ENCODE measurements at regions not wholly inside any gene's neighbourhood (a gene's known extent, or its start where the extent isn't known, plus 50 kb on each side); places are given as distances from the start of the nearest gene placed in this dataset.

DNA sequence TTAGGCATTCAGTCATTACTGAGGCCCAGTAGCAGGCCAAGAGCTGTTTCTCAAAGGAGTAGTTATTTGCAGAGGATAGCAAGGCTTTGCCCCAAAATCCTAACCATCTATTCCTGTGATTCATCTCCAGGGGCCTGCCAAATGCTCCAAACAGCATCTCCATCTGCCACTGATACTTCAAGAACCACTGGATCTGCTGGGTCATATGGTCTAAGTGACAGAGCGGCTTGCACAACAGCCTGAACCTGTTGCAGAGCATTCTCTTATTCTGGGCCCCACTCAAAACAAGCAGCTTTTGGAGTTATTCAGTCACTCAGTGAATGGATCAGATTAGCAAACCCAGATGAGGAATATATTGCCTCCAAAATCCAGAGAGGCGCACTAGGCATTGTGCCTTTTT lies 68.8 kb upstream of the ALDH1A3 start:
- no peaks in the 10 kb centered on the region for H3K4me1 Mint-ChIP-seq (ENCODE audit: unreplicated experiment)
- TF ChIP-seq, protein P1, sequence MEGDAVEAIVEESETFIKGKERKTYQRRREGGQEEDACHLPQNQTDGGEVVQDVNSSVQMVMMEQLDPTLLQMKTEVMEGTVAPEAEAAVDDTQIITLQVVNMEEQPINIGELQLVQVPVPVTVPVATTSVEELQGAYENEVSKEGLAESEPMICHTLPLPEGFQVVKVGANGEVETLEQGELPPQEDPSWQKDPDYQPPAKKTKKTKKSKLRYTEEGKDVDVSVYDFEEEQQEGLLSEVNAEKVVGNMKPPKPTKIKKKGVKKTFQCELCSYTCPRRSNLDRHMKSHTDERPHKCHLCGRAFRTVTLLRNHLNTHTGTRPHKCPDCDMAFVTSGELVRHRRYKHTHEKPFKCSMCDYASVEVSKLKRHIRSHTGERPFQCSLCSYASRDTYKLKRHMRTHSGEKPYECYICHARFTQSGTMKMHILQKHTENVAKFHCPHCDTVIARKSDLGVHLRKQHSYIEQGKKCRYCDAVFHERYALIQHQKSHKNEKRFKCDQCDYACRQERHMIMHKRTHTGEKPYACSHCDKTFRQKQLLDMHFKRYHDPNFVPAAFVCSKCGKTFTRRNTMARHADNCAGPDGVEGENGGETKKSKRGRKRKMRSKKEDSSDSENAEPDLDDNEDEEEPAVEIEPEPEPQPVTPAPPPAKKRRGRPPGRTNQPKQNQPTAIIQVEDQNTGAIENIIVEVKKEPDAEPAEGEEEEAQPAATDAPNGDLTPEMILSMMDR (IDR thresholded peaks at IDR 0.05; ENCODE audit: unreplicated experiment): no peak
- H3K9me3 Mint-ChIP-seq (ENCODE audit: unreplicated experiment): peaks cover 11% of the 10 kb centered on the region
- H3K36me3 Mint-ChIP-seq (ENCODE audit: low read depth, unreplicated experiment): peaks cover 6% of the 10 kb centered on the region
- peaks cover 6% of the 10 kb centered on the region for H3K27me3 Mint-ChIP-seq (ENCODE audit: unreplicated experiment)
- H3K4me3 Mint-ChIP-seq (ENCODE audit: unreplicated experiment): no peak overlapping the region
- H3K27ac Mint-ChIP-seq (ENCODE audit: unreplicated experiment): no peak overlapping the region
- DNase-seq (ENCODE audit: low spot score): no peak

DNA sequence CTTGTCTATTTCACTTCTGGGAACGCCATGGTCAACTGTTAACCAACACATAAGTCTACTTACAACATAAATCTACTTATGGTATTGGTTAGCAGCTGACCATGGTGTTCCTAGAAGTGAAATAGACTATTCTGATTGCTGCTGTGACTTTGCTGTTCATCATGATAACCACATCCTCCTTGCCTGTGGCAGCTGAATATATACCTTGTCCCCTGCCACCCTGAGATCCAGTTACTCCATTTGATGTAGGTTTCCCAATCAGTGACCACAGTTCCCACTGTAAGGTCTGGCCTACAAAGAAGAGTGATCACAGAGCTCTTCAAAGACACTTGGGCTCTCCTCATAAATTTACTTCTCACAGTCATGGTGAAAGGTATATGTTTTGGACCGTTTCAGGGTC lies 66.8 kb upstream of the ALDH1A3 start:
- peaks cover 5% of the 10 kb centered on the region for H3K27me3 Mint-ChIP-seq (ENCODE audit: unreplicated experiment)
- no peak for DNase-seq (ENCODE audit: low spot score)
- H3K4me3 Mint-ChIP-seq (ENCODE audit: unreplicated experiment): no peak overlapping the region

DNA sequence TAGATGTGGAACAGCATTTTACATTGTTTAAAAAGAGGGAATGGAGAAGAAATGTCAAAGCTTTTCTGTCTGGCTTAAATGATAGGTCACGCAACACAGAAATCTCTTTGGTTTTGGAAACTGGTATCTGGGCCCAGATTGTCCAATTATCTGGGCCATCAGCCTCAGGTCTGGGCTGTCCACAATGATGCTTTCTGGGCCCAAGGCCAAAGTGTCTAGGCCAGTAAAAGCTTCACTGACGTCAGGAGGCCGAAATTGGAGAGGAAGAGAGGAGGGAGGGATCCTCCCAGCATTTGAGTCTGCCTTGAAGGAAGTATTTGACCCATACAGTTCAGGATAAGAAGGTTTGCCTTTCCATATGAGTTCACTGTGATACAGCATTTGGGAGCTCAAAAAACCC lies 60.7 kb upstream of the ALDH1A3 start:
- Mint-ChIP-seq H3K4me1 (ENCODE audit: unreplicated experiment) (peaks cover 12% of the 10 kb centered on the region), H3K9me3 (ENCODE audit: unreplicated experiment) (peaks cover 10% of the 10 kb centered on the region), H3K27me3 (ENCODE audit: unreplicated experiment) (peaks cover 3% of the 10 kb centered on the region), H3K27ac (ENCODE audit: unreplicated experiment) (no peak overlapping the region), H3K4me3 (ENCODE audit: unreplicated experiment) (no peak overlapping the region), H3K36me3 (ENCODE audit: low read depth, unreplicated experiment) (peaks cover 5% of the 10 kb centered on the region)
- no peak for DNase-seq (ENCODE audit: low spot score)
- TF ChIP-seq, protein P1 (IDR thresholded peaks at IDR 0.05; ENCODE audit: unreplicated experiment): no peak

More for the DNA sequence above, 66.8 kb upstream of the ALDH1A3 start:
- Mint-ChIP-seq H3K36me3 (ENCODE audit: low read depth, unreplicated experiment) (peaks cover 6% of the 10 kb centered on the region), H3K4me1 (ENCODE audit: unreplicated experiment) (no peaks in the 10 kb centered on the region), H3K9me3 (ENCODE audit: unreplicated experiment) (peaks cover 11% of the 10 kb centered on the region), H3K27ac (ENCODE audit: unreplicated experiment) (no peak overlapping the region)
- TF ChIP-seq, protein P1 (IDR thresholded peaks at IDR 0.05; ENCODE audit: unreplicated experiment): no peak

DNA sequence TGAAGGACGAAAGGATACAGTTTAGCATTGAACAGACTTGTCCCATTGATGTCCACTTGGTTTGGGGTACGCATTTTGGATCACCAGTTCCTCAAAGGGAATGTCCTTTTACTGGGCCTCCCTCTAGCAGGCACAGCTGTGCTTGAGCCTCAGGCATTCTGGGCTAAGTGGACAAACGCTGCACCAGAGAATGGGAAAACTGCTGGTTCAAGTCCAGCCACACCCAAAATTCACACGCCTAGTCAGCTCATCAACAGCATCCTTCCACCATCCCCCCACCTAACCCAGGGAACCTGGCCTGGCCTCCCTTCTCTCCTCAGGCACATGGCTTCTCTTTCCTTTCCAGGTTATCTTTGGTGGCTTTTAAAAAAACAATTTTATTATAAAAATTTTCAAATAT lies 59.1 kb upstream of the ALDH1A3 start:
- Mint-ChIP-seq H3K4me1 (ENCODE audit: unreplicated experiment) (peaks cover 19% of the 10 kb centered on the region), H3K27me3 (ENCODE audit: unreplicated experiment) (peaks cover 3% of the 10 kb centered on the region), H3K9me3 (ENCODE audit: unreplicated experiment) (peaks cover 4% of the 10 kb centered on the region), H3K36me3 (ENCODE audit: low read depth, unreplicated experiment) (peaks cover 5% of the 10 kb centered on the region), H3K4me3 (ENCODE audit: unreplicated experiment) (no peak overlapping the region), H3K27ac (ENCODE audit: unreplicated experiment) (no peak overlapping the region)
- no peak for DNase-seq (ENCODE audit: low spot score)
- TF ChIP-seq, protein P1 (IDR thresholded peaks at IDR 0.05; ENCODE audit: unreplicated experiment): no peak

DNA sequence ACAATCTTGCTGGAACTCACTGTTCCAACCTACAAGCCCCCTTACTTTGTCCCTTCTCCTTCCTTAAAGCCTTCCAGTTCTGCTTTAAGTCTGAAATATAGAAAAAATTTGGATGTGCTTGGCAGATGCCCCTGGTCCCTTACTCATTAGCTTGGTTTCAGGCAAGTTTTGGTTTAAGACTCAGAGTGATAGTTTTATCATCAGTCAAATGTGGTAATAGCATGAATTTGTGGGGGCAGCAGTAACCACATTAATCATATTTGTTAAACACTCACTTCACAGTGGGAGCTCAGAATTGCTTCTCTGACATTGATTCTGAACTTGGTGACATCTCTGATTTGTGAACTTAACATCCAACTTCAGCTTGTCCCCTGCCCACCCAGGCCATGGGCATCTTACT lies 58.3 kb upstream of the ALDH1A3 start:
- no peak for DNase-seq (ENCODE audit: low spot score)
- no peak overlapping the region for H3K27ac Mint-ChIP-seq (ENCODE audit: unreplicated experiment)
- H3K27me3 Mint-ChIP-seq (ENCODE audit: unreplicated experiment): peaks cover 3% of the 10 kb centered on the region
- TF ChIP-seq, protein P1 (IDR thresholded peaks at IDR 0.05; ENCODE audit: unreplicated experiment): no peak
- H3K4me1 Mint-ChIP-seq (ENCODE audit: unreplicated experiment): peaks cover 19% of the 10 kb centered on the region
- no peak overlapping the region for H3K4me3 Mint-ChIP-seq (ENCODE audit: unreplicated experiment)
- peaks cover 4% of the 10 kb centered on the region for H3K9me3 Mint-ChIP-seq (ENCODE audit: unreplicated experiment)
- H3K36me3 Mint-ChIP-seq (ENCODE audit: low read depth, unreplicated experiment): peaks cover 5% of the 10 kb centered on the region

All from endothelial cell (in vitro differentiated cells).